ENCODE measurements at regions not wholly inside any gene's neighbourhood (a gene's known extent, or its start where the extent isn't known, plus 50 kb on each side); places are given as distances from the start of the nearest gene placed in this dataset.

DNA sequence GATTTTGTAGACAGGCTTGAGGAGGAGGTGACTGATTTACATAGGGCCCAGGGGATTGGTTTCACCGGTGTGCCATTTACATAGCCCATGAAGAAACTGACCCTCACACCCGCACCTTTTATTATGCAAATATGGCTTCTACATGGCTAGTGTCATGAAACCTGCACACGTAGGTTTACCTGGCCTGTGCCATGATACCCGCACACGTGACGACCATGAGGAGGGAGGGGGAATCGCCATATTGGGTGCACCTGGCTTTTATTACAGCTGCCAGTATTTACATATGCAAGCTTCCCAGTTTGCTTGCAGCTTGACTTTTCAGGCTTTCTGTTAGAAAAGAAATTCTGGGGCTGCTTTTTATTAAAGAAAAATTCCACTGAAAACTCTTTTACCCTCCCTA lies 359.7 kb downstream of the ADAM29 start:
- TF ChIP-seq OSR1 (CRISPR knock-in tag; IDR thresholded peaks at IDR 0.05), result no peak
- ATAC-seq, result no peak

- TF ChIP-seq ZFP30 (CRISPR knock-in tag; IDR thresholded peaks at IDR 0.05) (no peak), ESRRG (CRISPR knock-in tag; IDR thresholded peaks at IDR 0.05) (no peak), BACH2 (CRISPR knock-in tag; IDR thresholded peaks at IDR 0.05; ENCODE audit: borderline replicate concordance) (no peak), OSR1 (CRISPR knock-in tag; IDR thresholded peaks at IDR 0.05) (no peak), CSDC2 (CRISPR knock-in tag; IDR thresholded peaks at IDR 0.05) (no peak), ARNTL (CRISPR knock-in tag; IDR thresholded peaks at IDR 0.05; ENCODE audit: borderline replicate concordance, low read depth) (no peak), PPARA (CRISPR knock-in tag; IDR thresholded peaks at IDR 0.05; ENCODE audit: borderline replicate concordance) (no peak), ISL1 (CRISPR knock-in tag; IDR thresholded peaks at IDR 0.05) (no peak), ZNF8 (CRISPR knock-in tag; IDR thresholded peaks at IDR 0.05) (no peak), POU6F1 (CRISPR knock-in tag; IDR thresholded peaks at IDR 0.05; ENCODE audit: borderline replicate concordance, low read depth) (no peak), ZFP3 (CRISPR knock-in tag; IDR thresholded peaks at IDR 0.05) (no peak), TCF4 (CRISPR knock-in tag; IDR thresholded peaks at IDR 0.05; ENCODE audit: borderline replicate concordance) (no peak), ZNF565 (CRISPR knock-in tag; conservative IDR thresholded peaks at IDR 0.05; ENCODE audit: low read depth) (no peak), ZC3H10 (CRISPR knock-in tag; IDR thresholded peaks at IDR 0.05) (no peak), TOX (CRISPR knock-in tag; IDR thresholded peaks at IDR 0.05; ENCODE audit: borderline replicate concordance) (no peak)
- TF ChIP-seq, protein P1, sequence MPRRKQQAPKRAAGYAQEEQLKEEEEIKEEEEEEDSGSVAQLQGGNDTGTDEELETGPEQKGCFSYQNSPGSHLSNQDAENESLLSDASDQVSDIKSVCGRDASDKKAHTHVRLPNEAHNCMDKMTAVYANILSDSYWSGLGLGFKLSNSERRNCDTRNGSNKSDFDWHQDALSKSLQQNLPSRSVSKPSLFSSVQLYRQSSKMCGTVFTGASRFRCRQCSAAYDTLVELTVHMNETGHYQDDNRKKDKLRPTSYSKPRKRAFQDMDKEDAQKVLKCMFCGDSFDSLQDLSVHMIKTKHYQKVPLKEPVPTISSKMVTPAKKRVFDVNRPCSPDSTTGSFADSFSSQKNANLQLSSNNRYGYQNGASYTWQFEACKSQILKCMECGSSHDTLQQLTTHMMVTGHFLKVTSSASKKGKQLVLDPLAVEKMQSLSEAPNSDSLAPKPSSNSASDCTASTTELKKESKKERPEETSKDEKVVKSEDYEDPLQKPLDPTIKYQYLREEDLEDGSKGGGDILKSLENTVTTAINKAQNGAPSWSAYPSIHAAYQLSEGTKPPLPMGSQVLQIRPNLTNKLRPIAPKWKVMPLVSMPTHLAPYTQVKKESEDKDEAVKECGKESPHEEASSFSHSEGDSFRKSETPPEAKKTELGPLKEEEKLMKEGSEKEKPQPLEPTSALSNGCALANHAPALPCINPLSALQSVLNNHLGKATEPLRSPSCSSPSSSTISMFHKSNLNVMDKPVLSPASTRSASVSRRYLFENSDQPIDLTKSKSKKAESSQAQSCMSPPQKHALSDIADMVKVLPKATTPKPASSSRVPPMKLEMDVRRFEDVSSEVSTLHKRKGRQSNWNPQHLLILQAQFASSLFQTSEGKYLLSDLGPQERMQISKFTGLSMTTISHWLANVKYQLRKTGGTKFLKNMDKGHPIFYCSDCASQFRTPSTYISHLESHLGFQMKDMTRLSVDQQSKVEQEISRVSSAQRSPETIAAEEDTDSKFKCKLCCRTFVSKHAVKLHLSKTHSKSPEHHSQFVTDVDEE (CRISPR knock-in tag; IDR thresholded peaks at IDR 0.05), result no peak
- ATAC-seq, result no peak
Measured at GRCh38 chr4:175280153-175280552, 362.0 kb downstream of the ADAM29 start.

- no peak for ATAC-seq
Measured at GRCh38 chr4:175281894-175282293, 363.7 kb downstream of the ADAM29 start.

More at GRCh38 chr4:175281894-175282293, 363.7 kb downstream of the ADAM29 start:
- TF ChIP-seq ZFP3 (CRISPR knock-in tag; IDR thresholded peaks at IDR 0.05) (no peak), BACH2 (CRISPR knock-in tag; IDR thresholded peaks at IDR 0.05; ENCODE audit: borderline replicate concordance) (no peak), ZNF565 (CRISPR knock-in tag; conservative IDR thresholded peaks at IDR 0.05; ENCODE audit: low read depth) (no peak), PPARA (CRISPR knock-in tag; IDR thresholded peaks at IDR 0.05; ENCODE audit: borderline replicate concordance) (no peak), ZNF8 (CRISPR knock-in tag; IDR thresholded peaks at IDR 0.05) (no peak), OSR1 (CRISPR knock-in tag; IDR thresholded peaks at IDR 0.05) (no peak), TOX (CRISPR knock-in tag; IDR thresholded peaks at IDR 0.05; ENCODE audit: borderline replicate concordance) (no peak), POU6F1 (CRISPR knock-in tag; IDR thresholded peaks at IDR 0.05; ENCODE audit: borderline replicate concordance, low read depth) (no peak), GLIS3 (CRISPR knock-in tag; IDR thresholded peaks at IDR 0.05) (no peak), TCF4 (CRISPR knock-in tag; IDR thresholded peaks at IDR 0.05; ENCODE audit: borderline replicate concordance) (no peak), RARB (CRISPR knock-in tag; IDR thresholded peaks at IDR 0.05) (no peak), CSRNP3 (CRISPR knock-in tag; IDR thresholded peaks at IDR 0.05) (no peak), ZC3H10 (CRISPR knock-in tag; IDR thresholded peaks at IDR 0.05) (no peak), CSDC2 (CRISPR knock-in tag; IDR thresholded peaks at IDR 0.05) (no peak), SNAI2 (CRISPR knock-in tag; IDR thresholded peaks at IDR 0.05) (no peak)
- TF ChIP-seq, protein P1 (CRISPR knock-in tag; IDR thresholded peaks at IDR 0.05), result no peak
